ENCODE measurements at regions not wholly inside any gene's neighbourhood (a gene's known extent, or its start where the extent isn't known, plus 50 kb on each side); places are given as distances from the start of the nearest gene placed in this dataset.
A peak's percentile ranks its signal among the peaks of the same experiment; 100 is the strongest.
"Not testable (repeated sequence)": the region's sequence is repeated elsewhere in the genome, so short reads cannot be mapped to it uniquely, and the experiment has no call there.

DNA sequence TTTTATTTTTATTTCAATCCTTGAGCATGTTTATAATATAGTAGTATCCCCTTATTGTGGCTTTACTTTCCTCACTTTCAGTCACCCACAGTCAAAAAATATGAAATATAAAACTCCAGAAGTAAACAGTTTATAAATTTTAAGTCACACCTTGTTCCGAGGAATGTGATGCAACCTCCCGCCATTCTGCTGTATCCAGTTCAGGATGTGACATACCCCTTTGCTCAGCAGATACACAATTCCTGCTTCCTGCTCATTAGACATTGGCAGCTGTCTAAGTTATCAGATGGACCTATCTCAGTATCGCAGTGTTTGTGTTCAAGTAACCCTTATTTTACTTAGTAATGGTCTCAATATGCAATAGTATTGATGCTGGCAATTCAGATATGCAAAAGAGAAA lies 144.5 kb downstream of the POTEG start:
- 92% methylated on average over 2 of the region's 3 CpGs for WGBS (ENCODE audit: insufficient coverage)
- H3K27me3 ChIP-seq (ENCODE audit: control insufficient read depth, insufficient read depth, low read length); H3K36me3 ChIP-seq (ENCODE audit: control insufficient read depth, insufficient read depth, low read length); H3K4me1 ChIP-seq (ENCODE audit: control insufficient read depth, insufficient read depth, low read length); H3K27ac ChIP-seq (ENCODE audit: low read depth, low read length); H3K4me3 ChIP-seq (ENCODE audit: low read depth, low read length); H3K9me3 ChIP-seq (ENCODE audit: control insufficient read depth, insufficient read depth, low read length): not testable (repeated sequence)
- peak in 1 of 6 donors; percentile 0 for DNase-seq (ENCODE audit: low read depth in 4 of 6, low spot score in 6 of 6)

- WGBS (ENCODE audit: insufficient coverage) = no CpG with 5 or more reads among the region's 28 CpGs
- H3K27me3 ChIP-seq (ENCODE audit: control insufficient read depth, insufficient read depth, low read length); H3K4me1 ChIP-seq (ENCODE audit: control insufficient read depth, insufficient read depth, low read length); H3K9me3 ChIP-seq (ENCODE audit: control insufficient read depth, insufficient read depth, low read length); H3K27ac ChIP-seq (ENCODE audit: low read depth, low read length); DNase-seq (ENCODE audit: low read depth in 4 of 6, low spot score in 6 of 6); H3K36me3 ChIP-seq (ENCODE audit: control insufficient read depth, insufficient read depth, low read length); H3K4me3 ChIP-seq (ENCODE audit: low read depth, low read length): not testable (repeated sequence)
These were observed 133.9 kb downstream of the POTEG start for GRCh38 chr14:19300243-19300642.

- not testable (repeated sequence) for H3K4me1 ChIP-seq (ENCODE audit: control insufficient read depth, insufficient read depth, low read length); H3K27me3 ChIP-seq (ENCODE audit: control insufficient read depth, insufficient read depth, low read length); DNase-seq (ENCODE audit: low read depth in 4 of 6, low spot score in 6 of 6); H3K9me3 ChIP-seq (ENCODE audit: control insufficient read depth, insufficient read depth, low read length); H3K27ac ChIP-seq (ENCODE audit: low read depth, low read length); H3K4me3 ChIP-seq (ENCODE audit: low read depth, low read length); H3K36me3 ChIP-seq (ENCODE audit: control insufficient read depth, insufficient read depth, low read length)
- no CpG with 5 or more reads among the region's 30 CpGs for WGBS (ENCODE audit: insufficient coverage)
These were observed 133.3 kb downstream of the POTEG start for GRCh38 chr14:19300838-19301237.

DNA sequence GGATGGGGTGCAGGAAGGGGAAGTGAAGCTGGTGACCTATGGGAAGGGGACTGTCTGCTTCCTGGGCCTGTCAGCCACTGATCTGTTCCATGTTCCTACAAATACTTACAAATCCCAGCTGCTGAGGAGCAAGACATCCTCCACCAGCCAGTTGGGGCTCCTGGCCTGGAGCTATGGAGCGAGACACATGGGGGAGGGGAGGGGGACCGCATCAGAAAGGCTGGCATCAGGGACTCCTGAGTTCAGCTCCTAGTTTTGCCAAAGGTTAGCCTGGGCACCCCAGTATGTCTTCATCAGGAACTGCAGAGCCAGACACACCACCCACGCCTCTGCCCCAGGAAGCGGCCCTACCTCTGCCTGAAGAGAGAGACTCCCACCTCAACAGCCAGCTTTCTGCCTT lies 130.3 kb downstream of the POTEG start:
- H3K4me1 ChIP-seq (ENCODE audit: control insufficient read depth, insufficient read depth, low read length); H3K4me3 ChIP-seq (ENCODE audit: low read depth, low read length); H3K27ac ChIP-seq (ENCODE audit: low read depth, low read length); DNase-seq (ENCODE audit: low read depth in 4 of 6, low spot score in 6 of 6); H3K27me3 ChIP-seq (ENCODE audit: control insufficient read depth, insufficient read depth, low read length); H3K36me3 ChIP-seq (ENCODE audit: control insufficient read depth, insufficient read depth, low read length); H3K9me3 ChIP-seq (ENCODE audit: control insufficient read depth, insufficient read depth, low read length): not testable (repeated sequence)
- no CpG with 5 or more reads among the region's 4 CpGs for WGBS (ENCODE audit: insufficient coverage)

DNA sequence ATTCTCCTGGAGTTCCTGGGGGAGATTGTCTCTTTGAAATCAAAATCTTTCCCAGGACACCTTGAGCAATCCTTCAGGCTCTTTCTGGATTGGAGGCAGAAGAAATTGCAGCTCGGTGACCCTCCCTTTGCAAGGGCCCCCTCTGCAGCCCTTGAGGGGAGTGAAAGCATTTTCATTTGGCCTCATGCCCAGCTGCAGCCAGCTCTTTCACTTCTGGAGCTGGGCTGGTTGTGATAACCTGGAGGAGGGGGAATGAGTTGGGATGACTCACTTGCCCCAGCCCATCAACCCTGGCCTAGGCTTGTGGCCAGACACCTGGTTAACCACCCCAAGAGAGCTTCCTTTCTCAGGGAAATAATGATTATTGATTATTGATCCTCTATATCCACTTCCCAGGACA lies 129.7 kb downstream of the POTEG start:
- H3K36me3 ChIP-seq (ENCODE audit: control insufficient read depth, insufficient read depth, low read length); H3K9me3 ChIP-seq (ENCODE audit: control insufficient read depth, insufficient read depth, low read length); H3K27ac ChIP-seq (ENCODE audit: low read depth, low read length); H3K4me1 ChIP-seq (ENCODE audit: control insufficient read depth, insufficient read depth, low read length); H3K4me3 ChIP-seq (ENCODE audit: low read depth, low read length); H3K27me3 ChIP-seq (ENCODE audit: control insufficient read depth, insufficient read depth, low read length); DNase-seq (ENCODE audit: low read depth in 4 of 6, low spot score in 6 of 6): not testable (repeated sequence)
- WGBS (ENCODE audit: insufficient coverage) = no CpG with 5 or more reads among the region's 1 CpG

- no CpG with 5 or more reads among the region's 2 CpGs for WGBS (ENCODE audit: insufficient coverage)
- not testable (repeated sequence) for H3K27me3 ChIP-seq (ENCODE audit: control insufficient read depth, insufficient read depth, low read length); H3K27ac ChIP-seq (ENCODE audit: low read depth, low read length); H3K9me3 ChIP-seq (ENCODE audit: control insufficient read depth, insufficient read depth, low read length); H3K4me3 ChIP-seq (ENCODE audit: low read depth, low read length); H3K4me1 ChIP-seq (ENCODE audit: control insufficient read depth, insufficient read depth, low read length); H3K36me3 ChIP-seq (ENCODE audit: control insufficient read depth, insufficient read depth, low read length); DNase-seq (ENCODE audit: low read depth in 4 of 6, low spot score in 6 of 6)
These were observed 129.2 kb downstream of the POTEG start for GRCh38 chr14:19304918-19305317.

DNA sequence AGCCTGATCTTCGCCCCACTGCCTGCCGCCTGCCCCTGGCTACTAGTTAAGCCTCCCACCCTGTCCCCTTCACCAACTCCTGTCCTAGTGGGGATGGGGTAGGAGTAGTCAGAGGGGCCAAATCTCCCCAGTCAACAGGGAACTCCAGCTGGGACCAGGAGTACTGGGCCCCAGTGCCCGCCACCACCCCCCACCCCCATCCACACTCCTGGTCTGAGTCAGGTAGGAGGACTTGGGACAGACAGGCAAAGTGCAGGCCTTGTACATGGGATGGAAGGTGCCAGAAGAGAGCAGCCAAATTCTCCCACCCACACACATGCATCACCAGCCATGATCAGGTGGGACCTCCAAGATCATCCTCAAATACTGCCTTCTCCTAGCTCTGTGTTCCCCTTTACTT lies 128.4 kb downstream of the POTEG start:
- no CpG with 5 or more reads among the region's 3 CpGs for WGBS (ENCODE audit: insufficient coverage)
- H3K27ac ChIP-seq (ENCODE audit: low read depth, low read length); DNase-seq (ENCODE audit: low read depth in 4 of 6, low spot score in 6 of 6); H3K36me3 ChIP-seq (ENCODE audit: control insufficient read depth, insufficient read depth, low read length); H3K4me3 ChIP-seq (ENCODE audit: low read depth, low read length); H3K27me3 ChIP-seq (ENCODE audit: control insufficient read depth, insufficient read depth, low read length); H3K9me3 ChIP-seq (ENCODE audit: control insufficient read depth, insufficient read depth, low read length); H3K4me1 ChIP-seq (ENCODE audit: control insufficient read depth, insufficient read depth, low read length): not testable (repeated sequence)

DNA sequence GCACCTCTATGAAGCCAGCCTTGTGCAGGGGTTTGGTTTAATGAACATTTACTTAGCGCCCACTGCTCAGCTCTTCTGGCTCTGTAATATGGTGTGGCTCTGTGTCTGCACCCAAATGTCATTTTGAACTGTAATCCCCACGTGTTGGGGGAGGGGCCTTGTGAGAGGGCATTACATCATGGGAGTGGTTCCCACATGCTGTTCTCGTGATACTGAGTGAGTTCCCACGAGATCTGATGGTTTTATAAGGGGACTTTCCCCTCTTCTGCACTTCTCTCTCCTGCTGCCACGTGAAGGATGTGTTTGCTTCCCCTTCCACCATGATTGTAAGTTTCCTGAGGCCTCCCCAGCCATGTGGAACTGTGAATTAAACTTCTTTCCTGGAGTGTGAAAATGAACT lies 127.7 kb downstream of the POTEG start:
- H3K4me3 ChIP-seq (ENCODE audit: low read depth, low read length); H3K27ac ChIP-seq (ENCODE audit: low read depth, low read length); DNase-seq (ENCODE audit: low read depth in 4 of 6, low spot score in 6 of 6); H3K36me3 ChIP-seq (ENCODE audit: control insufficient read depth, insufficient read depth, low read length); H3K4me1 ChIP-seq (ENCODE audit: control insufficient read depth, insufficient read depth, low read length); H3K27me3 ChIP-seq (ENCODE audit: control insufficient read depth, insufficient read depth, low read length); H3K9me3 ChIP-seq (ENCODE audit: control insufficient read depth, insufficient read depth, low read length): not testable (repeated sequence)
- no CpG with 5 or more reads among the region's 5 CpGs for WGBS (ENCODE audit: insufficient coverage)

- not testable (repeated sequence) for H3K4me3 ChIP-seq (ENCODE audit: low read depth, low read length); DNase-seq (ENCODE audit: low read depth in 4 of 6, low spot score in 6 of 6); H3K27me3 ChIP-seq (ENCODE audit: control insufficient read depth, insufficient read depth, low read length); H3K9me3 ChIP-seq (ENCODE audit: control insufficient read depth, insufficient read depth, low read length); H3K36me3 ChIP-seq (ENCODE audit: control insufficient read depth, insufficient read depth, low read length); H3K27ac ChIP-seq (ENCODE audit: low read depth, low read length); H3K4me1 ChIP-seq (ENCODE audit: control insufficient read depth, insufficient read depth, low read length)
- WGBS (ENCODE audit: insufficient coverage) = no CpG with 5 or more reads among the region's 1 CpG
These were observed 123.1 kb downstream of the POTEG start for GRCh38 chr14:19311023-19311422.

DNA sequence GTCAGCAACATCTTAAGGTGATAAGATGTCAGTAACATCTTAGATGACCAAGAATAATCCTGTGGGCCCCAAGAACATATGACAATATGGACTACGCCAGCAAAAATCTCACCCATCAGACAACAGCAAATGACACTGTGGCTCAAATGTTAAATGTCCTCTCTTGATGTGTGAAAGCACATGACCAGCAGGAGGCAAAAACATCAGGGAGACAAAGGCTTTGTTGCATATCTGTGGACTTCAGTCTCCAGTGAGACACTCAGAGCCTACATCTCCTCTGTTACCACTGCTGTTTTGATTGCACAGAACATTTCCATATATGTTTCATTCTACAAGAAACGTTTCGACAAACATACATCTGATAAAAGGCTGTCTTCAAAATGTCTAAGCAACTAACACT lies 103.5 kb downstream of the POTEG start:
- WGBS (ENCODE audit: insufficient coverage) = no CpG with 5 or more reads among the region's 3 CpGs

More for the DNA sequence above, 103.5 kb downstream of the POTEG start:
- H3K9me3 ChIP-seq (ENCODE audit: control insufficient read depth, insufficient read depth, low read length); DNase-seq (ENCODE audit: low read depth in 4 of 6, low spot score in 6 of 6); H3K36me3 ChIP-seq (ENCODE audit: control insufficient read depth, insufficient read depth, low read length); H3K27me3 ChIP-seq (ENCODE audit: control insufficient read depth, insufficient read depth, low read length); H3K4me1 ChIP-seq (ENCODE audit: control insufficient read depth, insufficient read depth, low read length); H3K4me3 ChIP-seq (ENCODE audit: low read depth, low read length); H3K27ac ChIP-seq (ENCODE audit: low read depth, low read length): not testable (repeated sequence)

Measured in spinal cord (tissue), 9 donors.